D721Med (cell line): ENCODE measurements at regions not wholly inside any gene's neighbourhood (a gene's known extent, or its start where the extent isn't known, plus 50 kb on each side); places are given as distances from the start of the nearest gene placed in this dataset.
"Not testable (repeated sequence)": the region's sequence is repeated elsewhere in the genome, so short reads cannot be mapped to it uniquely, and the experiment has no call there.

ENCODE experiments used
- DNase-seq: peaks from one replicate; pipeline ENCODE4 v3.0.0; 2011; ENCODE audit warnings: low spot score; ENCODE audit not compliant: insufficient read length
- FAIRE-seq: peaks from 2 replicates; lab custom pipeline; 2011; peaks lifted over from hg19 to GRCh38; lab: Jason Lieb, UNC
- CTCF ChIP-seq: IDR thresholded peaks from 2 replicates; pipeline ENCODE4 v1.5.1; 2012; ENCODE audit warnings: mild to moderate bottlenecking, control low read depth; ENCODE audit not compliant: insufficient read depth; ENCODE audit errors: missing control alignments

GRCh38 chr12:114547636-114548035 is 136.3 kb downstream of the TBX3 start:
- FAIRE-seq (no peak), DNase-seq (no peak)
- TF ChIP-seq CTCF = no peak

GRCh38 chr12:114530417-114530816 is 124.5 kb upstream of the TBX5 start:
- no peak for TF ChIP-seq CTCF
- DNase-seq (no peak), FAIRE-seq (no peak)

GRCh38 chr12:114529966-114530365 is 124.0 kb upstream of the TBX5 start:
- no peak for FAIRE-seq
- no peak for TF ChIP-seq CTCF
- no peak for DNase-seq

GRCh38 chr12:114528766-114529165 is 122.8 kb upstream of the TBX5 start:
- FAIRE-seq = no peak
- no peak for TF ChIP-seq CTCF
- DNase-seq = no peak

- not testable (repeated sequence) for FAIRE-seq, DNase-seq
Observed at GRCh38 chr12:114521160-114521559, 115.2 kb upstream of the TBX5 start.

GRCh38 chr12:114512351-114512750 is 106.4 kb upstream of the TBX5 start:
- no peak for TF ChIP-seq CTCF
- FAIRE-seq = no peak
- no peak for DNase-seq

GRCh38 chr12:114508529-114509129 is 102.7 kb upstream of the TBX5 start:
- FAIRE-seq (no peak), DNase-seq (no peak)
- peak; percentile 71 for TF ChIP-seq CTCF

GRCh38 chr12:114506651-114507050 is 100.7 kb upstream of the TBX5 start:
- no peak for DNase-seq
- FAIRE-seq = no peak
- no peak for TF ChIP-seq CTCF
